Thymus (tissue), 11 donors: ENCODE measurements at regions not wholly inside any gene's neighbourhood (a gene's known extent, or its start where the extent isn't known, plus 50 kb on each side); places are given as distances from the start of the nearest gene placed in this dataset.

Source experiments
- DNase-seq, 9 donors: peaks; one replicate each; pipeline ENCODE4 v3.0.0-alpha.2; 2013; ENCODE audit warnings: low spot score in 9 of 9, low read depth in 6 of 9, missing footprints in 1 of 9
- H3K27ac ChIP-seq, 2 donors: one replicate each; pipeline ENCODE4 v1.5.1; 2013; ENCODE audit warnings: control low read depth in 1 of 2, low read depth in 1 of 2, low read length in 1 of 2, mild to moderate bottlenecking in 1 of 2, moderate library complexity in 1 of 2
- H3K27me3 ChIP-seq, 2 donors: one replicate each; pipeline ENCODE4 v1.5.1; 2013; ENCODE audit warnings: low read length in 1 of 2; ENCODE audit not compliant: control insufficient read depth in 2 of 2, insufficient read depth in 1 of 2
- H3K36me3 ChIP-seq, 2 donors: one replicate each; pipeline ENCODE4 v1.5.1; 2013; ENCODE audit warnings: low read length in 1 of 2, mild to moderate bottlenecking in 1 of 2, moderate library complexity in 1 of 2; ENCODE audit not compliant: control insufficient read depth in 2 of 2, insufficient read depth in 2 of 2
- H3K4me1 ChIP-seq, 2 donors: one replicate each; pipeline ENCODE4 v1.5.1; 2013; ENCODE audit warnings: low read length in 2 of 2; ENCODE audit not compliant: control insufficient read depth in 2 of 2, insufficient read depth in 2 of 2
- H3K4me3 ChIP-seq, 2 donors: one replicate each; pipeline ENCODE4 v1.5.1; 2013; ENCODE audit warnings: low read length in 2 of 2, control low read depth in 1 of 2, mild to moderate bottlenecking in 1 of 2
- H3K9me3 ChIP-seq, 2 donors: one replicate each; pipeline ENCODE4 v1.5.1; 2013; ENCODE audit warnings: low read length in 1 of 2, mild to moderate bottlenecking in 1 of 2; ENCODE audit not compliant: control insufficient read depth in 2 of 2, insufficient read depth in 1 of 2
- WGBS: extraction: QIAGEN DNeasy Blood & Tissue Kit; methylation state at CpG from one replicate; pipeline ENCODE4 v1.1.7; 2013; 5-methylcytosine and 5-hydroxymethylcytosine counted together
- donor health status: healthy.

GRCh38 chr6:24987446-24988115, 51.8 kb upstream of the RIPOR2 start:
- no peak for DNase-seq
- H3K27ac ChIP-seq: no peak overlapping the region
- no peaks in the 10 kb centered on the region for H3K9me3 ChIP-seq
- no peak overlapping the region for H3K4me3 ChIP-seq
- peaks cover 3 to 6% of the 10 kb centered on the region in 2 donors for H3K4me1 ChIP-seq
- H3K27me3 ChIP-seq: no peaks in the 10 kb centered on the region
- no peaks in the 10 kb centered on the region for H3K36me3 ChIP-seq
- 86% methylated on average over 4 of the region's 4 CpGs for WGBS

- no peaks in the 10 kb centered on the region for H3K27me3 ChIP-seq
- H3K4me3 ChIP-seq: no peak overlapping the region
- no peaks in the 10 kb centered on the region for H3K36me3 ChIP-seq
- no peak for DNase-seq
- H3K9me3 ChIP-seq: no peaks in the 10 kb centered on the region
- H3K4me1 ChIP-seq: peaks cover 3 to 6% of the 10 kb centered on the region in 2 donors
- no peak overlapping the region for H3K27ac ChIP-seq
Measured at GRCh38 chr6:24988562-24988961, 52.8 kb upstream of the RIPOR2 start.

- no peaks in the 10 kb centered on the region for H3K27me3 ChIP-seq
- peaks cover 0 to 3% of the 10 kb centered on the region in 2 donors for H3K9me3 ChIP-seq
- H3K27ac ChIP-seq: no peak overlapping the region
- H3K4me3 ChIP-seq: no peak overlapping the region
- DNase-seq: no peak
- peaks cover 3 to 6% of the 10 kb centered on the region in 2 donors for H3K4me1 ChIP-seq
- peaks cover 0 to 5% of the 10 kb centered on the region in 2 donors for H3K36me3 ChIP-seq
- 98% methylated on average over 7 of the region's 7 CpGs for WGBS
Measured at GRCh38 chr6:24990236-24990845, 54.6 kb upstream of the RIPOR2 start.

GRCh38 chr6:24990944-24991809, 55.4 kb upstream of the RIPOR2 start:
- H3K27ac ChIP-seq: peak overlapping the region in 1 of 2 donors; percentile 31
- H3K4me1 ChIP-seq: peaks cover 3 to 6% of the 10 kb centered on the region in 2 donors
- DNase-seq: no peak
- peaks cover 0 to 5% of the 10 kb centered on the region in 2 donors for H3K36me3 ChIP-seq
- no peaks in the 10 kb centered on the region for H3K27me3 ChIP-seq
- peaks cover 0 to 3% of the 10 kb centered on the region in 2 donors for H3K9me3 ChIP-seq
- H3K4me3 ChIP-seq: no peak overlapping the region
- WGBS: 96% methylated on average over 4 of the region's 4 CpGs

- 65% methylated on average over 5 of the region's 5 CpGs for WGBS
- H3K27me3 ChIP-seq: no peaks in the 10 kb centered on the region
- peaks cover 0 to 5% of the 10 kb centered on the region in 2 donors for H3K36me3 ChIP-seq
- H3K9me3 ChIP-seq: peaks cover 0 to 3% of the 10 kb centered on the region in 2 donors
- H3K4me1 ChIP-seq: peaks cover 5 to 12% of the 10 kb centered on the region in 2 donors
- peak; percentile 60 to 92 (median 71) for DNase-seq
- no peak overlapping the region for H3K4me3 ChIP-seq
- no peak overlapping the region for H3K27ac ChIP-seq
Measured at GRCh38 chr6:24991810-24992467, 56.2 kb upstream of the RIPOR2 start.

GRCh38 chr6:24994812-24995211, 59.1 kb upstream of the RIPOR2 start:
- DNase-seq: no peak
- Histone ChIP-seq H3K9me3 (peaks cover 0 to 3% of the 10 kb centered on the region in 2 donors), H3K4me1 (peaks cover 5 to 21% of the 10 kb centered on the region in 2 donors), H3K27me3 (no peaks in the 10 kb centered on the region), H3K36me3 (peaks cover 0 to 5% of the 10 kb centered on the region in 2 donors), H3K4me3 (no peak overlapping the region), H3K27ac (no peak overlapping the region)
- WGBS: 96% methylated on average over 1 of the region's 1 CpG

GRCh38 chr6:24995270-24995669, 59.5 kb upstream of the RIPOR2 start:
- Histone ChIP-seq H3K36me3 (peaks cover 0 to 5% of the 10 kb centered on the region in 2 donors), H3K4me3 (no peak overlapping the region), H3K27me3 (no peaks in the 10 kb centered on the region), H3K9me3 (peaks cover 0 to 3% of the 10 kb centered on the region in 2 donors), H3K4me1 (peaks cover 5 to 21% of the 10 kb centered on the region in 2 donors), H3K27ac (no peak overlapping the region)
- DNase-seq: no peak
- 81% methylated on average over 4 of the region's 4 CpGs for WGBS

- H3K4me3 ChIP-seq: no peak overlapping the region
- WGBS: 65% methylated on average over 5 of the region's 5 CpGs
- peaks cover 0 to 3% of the 10 kb centered on the region in 2 donors for H3K9me3 ChIP-seq
- peak in 1 of 9 donors; percentile 26 for DNase-seq
- H3K27me3 ChIP-seq: no peaks in the 10 kb centered on the region
- H3K27ac ChIP-seq: no peak overlapping the region
- peaks cover 5 to 21% of the 10 kb centered on the region in 2 donors for H3K4me1 ChIP-seq
- H3K36me3 ChIP-seq: peaks cover 0 to 5% of the 10 kb centered on the region in 2 donors
Measured at GRCh38 chr6:24996269-24996836, 60.6 kb upstream of the RIPOR2 start.
